ENCODE measurements at regions not wholly inside any gene's neighbourhood (a gene's known extent, or its start where the extent isn't known, plus 50 kb on each side); places are given as distances from the start of the nearest gene placed in this dataset.

DNA sequence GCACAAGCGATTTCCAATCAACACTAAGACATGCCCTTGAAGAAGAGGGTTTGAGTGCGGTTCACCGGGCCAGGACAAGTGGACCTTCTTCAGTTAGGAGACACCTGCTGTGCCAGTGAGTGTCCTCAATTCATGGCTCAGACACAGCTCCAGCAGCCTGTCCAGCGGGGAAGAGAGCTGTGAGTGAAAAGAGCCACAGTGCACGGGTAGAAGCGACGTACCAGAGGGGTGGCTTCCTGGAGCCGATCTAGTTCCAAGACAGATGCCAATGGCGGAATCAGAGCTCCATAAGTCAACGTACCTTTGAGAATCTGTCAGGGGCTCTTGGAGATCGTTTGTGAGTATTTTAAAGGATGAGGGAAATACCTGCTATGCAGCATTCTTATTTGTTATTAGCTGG lies 119.9 kb upstream of the SALL3 start:
- no peak for TF ChIP-seq CTCF (IDR thresholded peaks at IDR 0.05)
- TF ChIP-seq POLR2A (IDR thresholded peaks at IDR 0.05), result no peak
